ENCODE measurements at regions not wholly inside any gene's neighbourhood (a gene's known extent, or its start where the extent isn't known, plus 50 kb on each side); places are given as distances from the start of the nearest gene placed in this dataset.

DNA sequence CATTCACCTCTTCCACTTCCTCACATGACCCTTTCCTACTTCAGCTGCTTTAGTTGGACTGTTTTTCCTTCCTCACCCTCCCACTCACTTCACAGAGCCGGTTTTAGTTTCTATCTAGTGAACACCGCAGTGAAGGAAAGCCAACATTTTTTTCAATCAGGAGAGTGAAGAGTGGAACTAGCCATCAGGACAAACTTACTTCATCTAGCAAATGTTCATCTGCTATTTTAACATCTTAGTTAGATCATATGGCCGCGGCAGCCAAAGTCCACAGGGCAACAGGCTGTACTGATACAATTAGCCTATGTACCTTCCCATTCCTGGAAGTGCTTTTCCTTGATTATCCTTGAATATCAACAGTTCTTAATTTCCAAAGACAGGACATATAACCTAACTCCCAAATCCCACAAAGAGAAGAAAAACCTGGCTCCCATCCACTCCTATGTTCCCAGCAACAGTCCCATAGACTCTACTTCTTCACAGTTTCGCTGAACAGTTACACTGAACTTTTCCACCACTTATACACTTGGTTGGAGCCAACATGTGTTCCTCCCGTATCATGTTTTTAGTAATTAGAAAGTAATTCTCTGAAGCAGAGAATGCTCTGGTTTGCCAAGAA, 456.2 kb upstream of the THBS1 start:
- H2BK15ac ChIP-seq (ENCODE audit: low read length), result no peak overlapping the region
- no peak overlapping the region for H2BK20ac ChIP-seq (ENCODE audit: low read length)
- no peak overlapping the region for H2BK12ac ChIP-seq (ENCODE audit: low read depth, low read length)
- H4K91ac ChIP-seq (replicated peaks; ENCODE audit: insufficient read length, low read length), result no peak overlapping the region
- H3K4me1 ChIP-seq (replicated peaks in 1 of 4; ENCODE audit: control insufficient read depth in 3 of 4, insufficient read depth in 4 of 4, low read length in 3 of 4), result peaks cover 0 to 6% (median 3%) of the 10 kb centered on the region in 4 experiments; a peak in 5 of 7 replicates
- H3K18ac ChIP-seq (ENCODE audit: extremely low read depth, low read length), result no peak overlapping the region
- no peak overlapping the region for H3K14ac ChIP-seq (ENCODE audit: insufficient read length)
- WGBS, 2 experiments (ENCODE audit: extremely low coverage in 1 of 2, insufficient coverage in 1 of 2, insufficient read length in 1 of 2, insufficient replicate concordance in 2 of 2, low coverage in 1 of 2, low lambda C conversion rate in 2 of 2, missing lambda C conversion rate in 1 of 2), result 89% methylated on average over 6 of the region's 6 CpGs; no CpG with 5 or more reads in 1 of the 2 experiments
- no peak overlapping the region for H3K27ac ChIP-seq (ENCODE audit: low read depth, low read length)
- no peaks in the 10 kb centered on the region for H3K9me3 ChIP-seq (ENCODE audit: insufficient read depth in 2 of 2, low read depth in 1 of 2, low read length in 1 of 2)
- H2BK120ac ChIP-seq (replicated peaks; ENCODE audit: low read depth, low read length), result no peak overlapping the region
- H2BK5ac ChIP-seq (ENCODE audit: low read depth, low read length), result no peak overlapping the region
- CTCF ChIA-PET (ENCODE audit: partially characterized antibody), result interaction anchor here (0.6 to 3.1 kb wide), 20 partner anchors 8 to 457 kb away, joined by 3 to 12 read pairs (median 3); no protein-coding TSS in a partner anchor
- no peaks in the 10 kb centered on the region for H3K27me3 ChIP-seq (replicated peaks in 1 of 4; ENCODE audit: control insufficient read depth in 3 of 4, extremely low read depth in 1 of 4, insufficient read depth in 3 of 4, low read length in 3 of 4)
- no peak overlapping the region for H3K4me2 ChIP-seq (ENCODE audit: insufficient read depth in 1 of 2, low read depth in 2 of 2, low read length in 2 of 2)
- H2AK5ac ChIP-seq (ENCODE audit: low read depth, low read length), result no peak overlapping the region
- no peaks in the 10 kb centered on the region for H3K36me3 ChIP-seq (ENCODE audit: control insufficient read depth in 2 of 4, insufficient read depth in 4 of 4, low read length in 3 of 4)
- H3K23ac ChIP-seq (ENCODE audit: insufficient read length), result no peak overlapping the region
- POLR2A ChIA-PET (ENCODE audit: partially characterized antibody), result interaction anchor here (0.7 to 3.5 kb wide), 2 partner anchors 407 to 456 kb away, joined by 3 to 15 read pairs; partner anchors contain the start of gene THBS1
- H3K79me1 ChIP-seq (ENCODE audit: low read depth, low read length), result no peaks in the 10 kb centered on the region
- H3K9ac ChIP-seq (replicated peaks in 1 of 4; ENCODE audit: extremely low read depth in 1 of 4, low read depth in 3 of 4, low read length in 3 of 4), result no peak overlapping the region
- no peak overlapping the region for H3K56ac ChIP-seq (replicated peaks; ENCODE audit: insufficient read length, low read depth, low read length)
- H3K4ac ChIP-seq (replicated peaks; ENCODE audit: insufficient read length, low read depth, low read length), result no peak overlapping the region
- no peaks in the 10 kb centered on the region for H3K79me2 ChIP-seq (ENCODE audit: control insufficient read depth in 1 of 2, insufficient read depth in 2 of 2, low read length in 2 of 2)
- H2AFZ ChIP-seq (ENCODE audit: low read length), result no peak overlapping the region
- H4K5ac ChIP-seq (ENCODE audit: insufficient read length, low read depth, low read length), result no peak overlapping the region
- 0 out of 2 replicates have a peak, but pooled peaks cover 1% of the 10 kb centered on the region for H3K23me2 ChIP-seq (ENCODE audit: low read depth, low read length)
- no peak overlapping the region for H4K8ac ChIP-seq (ENCODE audit: extremely low read depth, insufficient read depth, low read length)
- no peak overlapping the region for H3K4me3 ChIP-seq (ENCODE audit: extremely low read depth in 1 of 4, insufficient read depth in 2 of 4, low read depth in 3 of 4, low read length in 4 of 4)
- no peaks in the 10 kb centered on the region for H4K20me1 ChIP-seq (replicated peaks in 1 of 2; ENCODE audit: control insufficient read depth in 1 of 2, insufficient read depth in 2 of 2, low read length in 2 of 2)
- FAIRE-seq, result no peak
- DNase-seq (ENCODE audit: low read depth in 1 of 2, low spot score in 2 of 2), result no peak
- TF ChIP-seq SIRT6 (IDR thresholded peaks at IDR 0.05; ENCODE audit: low read length) (no peak), CHD2 (IDR thresholded peaks at IDR 0.05; ENCODE audit: low read length) (no peak), SP2 (IDR thresholded peaks at IDR 0.05; ENCODE audit: low read length) (no peak), GABPA (IDR thresholded peaks at IDR 0.05; ENCODE audit: borderline replicate concordance, insufficient read depth, low read length) (no peak), POU5F1 (IDR thresholded peaks at IDR 0.05; ENCODE audit: low read depth, low read length) (no peak), ATF3 (IDR thresholded peaks at IDR 0.05; ENCODE audit: insufficient read depth, low read depth, low read length) (no peak), CEBPB (IDR thresholded peaks at IDR 0.05; ENCODE audit: low read depth, low read length) (no peak), CTBP2 (IDR thresholded peaks at IDR 0.05; ENCODE audit: borderline replicate concordance, insufficient read depth, insufficient read length, low read length) (no peak), FOSL1 (IDR thresholded peaks at IDR 0.05; ENCODE audit: insufficient read depth, low read depth, low read length) (no peak)
- TF ChIP-seq, protein P1, sequence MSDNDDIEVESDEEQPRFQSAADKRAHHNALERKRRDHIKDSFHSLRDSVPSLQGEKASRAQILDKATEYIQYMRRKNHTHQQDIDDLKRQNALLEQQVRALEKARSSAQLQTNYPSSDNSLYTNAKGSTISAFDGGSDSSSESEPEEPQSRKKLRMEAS (IDR thresholded peaks at IDR 0.05), result no peak
